ENCODE measurements at regions not wholly inside any gene's neighbourhood (a gene's known extent, or its start where the extent isn't known, plus 50 kb on each side); places are given as distances from the start of the nearest gene placed in this dataset.

GRCh38 chr14:97361958-97362357 is 564.8 kb downstream of the VRK1 start:
- Histone ChIP-seq H3K9me3 (no peaks in the 10 kb centered on the region), H3K27me3 (replicated peaks in 1 of 2; ENCODE audit: control insufficient read depth in 2 of 2, extremely low read depth in 1 of 2, insufficient read depth in 2 of 2, low read length in 1 of 2) (peaks cover 0 to 4% of the 10 kb centered on the region in 2 experiments), H3K4me3 (ENCODE audit: control insufficient read depth in 1 of 2, extremely low read depth in 1 of 2, low read length in 1 of 2) (no peak overlapping the region), H3K4me1 (ENCODE audit: control insufficient read depth in 1 of 2, extremely low read depth in 1 of 2, insufficient read depth in 2 of 2, low read length in 2 of 2) (no peaks in the 10 kb centered on the region), H3K36me3 (ENCODE audit: control insufficient read depth in 2 of 2, extremely low read depth in 1 of 2, insufficient read depth in 1 of 2, low read length in 1 of 2) (no peaks in the 10 kb centered on the region), H3K27ac (ENCODE audit: low read length) (no peak overlapping the region)
- no CpG with 5 or more reads among the region's 3 CpGs for WGBS (ENCODE audit: insufficient coverage)
- no peaks in the 10 kb centered on the region for H3K27me3 Mint-ChIP-seq
- DNase-seq (no peak), ATAC-seq (replicated peaks in 1 of 4) (no peak)
- H3K4me3 Mint-ChIP-seq, result no peak overlapping the region
- ChIA-PET POLR2A (no interaction called here), CTCF (no interaction called here)
- H3K4me1 Mint-ChIP-seq, result no peaks in the 10 kb centered on the region
- H3K36me3 Mint-ChIP-seq, result no peaks in the 10 kb centered on the region
- H3K9me3 Mint-ChIP-seq, result no peaks in the 10 kb centered on the region
- H3K27ac Mint-ChIP-seq, result no peak overlapping the region

DNA sequence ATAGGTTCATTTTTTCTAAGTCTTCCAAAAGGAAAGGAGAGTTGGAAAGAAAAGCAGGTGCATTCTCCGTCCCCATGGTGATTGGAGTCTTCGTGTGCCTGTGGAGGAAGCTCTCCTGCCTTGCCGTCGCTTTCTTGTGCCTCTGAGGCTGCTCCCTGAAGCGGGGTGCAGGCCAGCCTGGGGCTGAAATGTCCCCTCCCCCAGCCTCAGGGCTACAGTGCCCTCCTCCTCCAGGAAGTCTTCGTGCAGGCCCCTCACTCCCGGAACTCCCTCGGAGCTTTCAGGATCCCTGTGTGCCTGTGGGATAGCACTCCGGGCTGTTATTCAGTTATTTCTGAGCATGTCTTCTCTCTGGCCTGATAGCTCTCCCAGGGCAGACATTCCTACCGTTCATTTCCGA is 569.2 kb downstream of the VRK1 start:
- ChIA-PET CTCF (interaction anchor here in 1 of 2 donors (0.8 kb wide), 1 partner anchor 485 kb away, joined by 3 read pairs; no protein-coding TSS in a partner anchor), POLR2A (no interaction called here)
- no peak overlapping the region for H3K27ac Mint-ChIP-seq
- DNase-seq, result no peak
- no peaks in the 10 kb centered on the region for H3K36me3 Mint-ChIP-seq
- H3K27me3 ChIP-seq (replicated peaks in 1 of 2; ENCODE audit: control insufficient read depth in 2 of 2, extremely low read depth in 1 of 2, insufficient read depth in 2 of 2, low read length in 1 of 2), result peaks cover 0 to 4% of the 10 kb centered on the region in 2 experiments
- no peaks in the 10 kb centered on the region for H3K4me1 ChIP-seq (ENCODE audit: control insufficient read depth in 1 of 2, extremely low read depth in 1 of 2, insufficient read depth in 2 of 2, low read length in 2 of 2)
- H3K4me1 Mint-ChIP-seq, result no peaks in the 10 kb centered on the region
- no peaks in the 10 kb centered on the region for H3K27me3 Mint-ChIP-seq
- H3K4me3 Mint-ChIP-seq, result no peak overlapping the region
- no peak overlapping the region for H3K27ac ChIP-seq (ENCODE audit: low read length)
- no peaks in the 10 kb centered on the region for H3K9me3 ChIP-seq
- H3K36me3 ChIP-seq (ENCODE audit: control insufficient read depth in 2 of 2, extremely low read depth in 1 of 2, insufficient read depth in 1 of 2, low read length in 1 of 2), result no peaks in the 10 kb centered on the region
- 97% methylated on average over 9 of the region's 11 CpGs for WGBS (ENCODE audit: insufficient coverage)
- no peak overlapping the region for H3K4me3 ChIP-seq (ENCODE audit: control insufficient read depth in 1 of 2, extremely low read depth in 1 of 2, low read length in 1 of 2)
- no peak for ATAC-seq (replicated peaks in 1 of 4)
- peaks cover 2 to 5% (median 4%) of the 10 kb centered on the region in 3 donors for H3K9me3 Mint-ChIP-seq

GRCh38 chr14:97367278-97367677 is 570.1 kb downstream of the VRK1 start:
- no peaks in the 10 kb centered on the region for H3K27me3 Mint-ChIP-seq
- H3K4me1 Mint-ChIP-seq, result no peaks in the 10 kb centered on the region
- peaks cover 2 to 5% (median 4%) of the 10 kb centered on the region in 3 donors for H3K9me3 Mint-ChIP-seq
- Histone ChIP-seq H3K27me3 (replicated peaks in 1 of 2; ENCODE audit: control insufficient read depth in 2 of 2, extremely low read depth in 1 of 2, insufficient read depth in 2 of 2, low read length in 1 of 2) (peaks cover 0 to 4% of the 10 kb centered on the region in 2 experiments), H3K27ac (ENCODE audit: low read length) (no peak overlapping the region), H3K9me3 (no peaks in the 10 kb centered on the region), H3K4me3 (ENCODE audit: control insufficient read depth in 1 of 2, extremely low read depth in 1 of 2, low read length in 1 of 2) (no peak overlapping the region), H3K4me1 (ENCODE audit: control insufficient read depth in 1 of 2, extremely low read depth in 1 of 2, insufficient read depth in 2 of 2, low read length in 2 of 2) (no peaks in the 10 kb centered on the region), H3K36me3 (ENCODE audit: control insufficient read depth in 2 of 2, extremely low read depth in 1 of 2, insufficient read depth in 1 of 2, low read length in 1 of 2) (no peaks in the 10 kb centered on the region)
- no peak overlapping the region for H3K4me3 Mint-ChIP-seq
- ChIA-PET CTCF (no interaction called here), POLR2A (no interaction called here)
- ATAC-seq (replicated peaks in 1 of 4) (no peak), DNase-seq (no peak)
- no peak overlapping the region for H3K27ac Mint-ChIP-seq
- WGBS (ENCODE audit: insufficient coverage), result 100% methylated on average over 4 of the region's 6 CpGs
- no peaks in the 10 kb centered on the region for H3K36me3 Mint-ChIP-seq

- no peaks in the 10 kb centered on the region for H3K4me1 Mint-ChIP-seq
- no peak overlapping the region for H3K27ac Mint-ChIP-seq
- Histone ChIP-seq H3K9me3 (no peaks in the 10 kb centered on the region), H3K27me3 (replicated peaks in 1 of 2; ENCODE audit: control insufficient read depth in 2 of 2, extremely low read depth in 1 of 2, insufficient read depth in 2 of 2, low read length in 1 of 2) (peaks cover 0 to 4% of the 10 kb centered on the region in 2 experiments), H3K27ac (ENCODE audit: low read length) (no peak overlapping the region), H3K36me3 (ENCODE audit: control insufficient read depth in 2 of 2, extremely low read depth in 1 of 2, insufficient read depth in 1 of 2, low read length in 1 of 2) (no peaks in the 10 kb centered on the region), H3K4me3 (ENCODE audit: control insufficient read depth in 1 of 2, extremely low read depth in 1 of 2, low read length in 1 of 2) (no peak overlapping the region), H3K4me1 (ENCODE audit: control insufficient read depth in 1 of 2, extremely low read depth in 1 of 2, insufficient read depth in 2 of 2, low read length in 2 of 2) (no peaks in the 10 kb centered on the region)
- WGBS (ENCODE audit: insufficient coverage), result 88% methylated on average over 2 of the region's 7 CpGs
- DNase-seq (no peak), ATAC-seq (replicated peaks in 1 of 4) (no peak)
- H3K4me3 Mint-ChIP-seq, result no peak overlapping the region
- ChIA-PET POLR2A (no interaction called here), CTCF (no interaction called here)
- H3K27me3 Mint-ChIP-seq, result no peaks in the 10 kb centered on the region
- H3K36me3 Mint-ChIP-seq, result no peaks in the 10 kb centered on the region
- peaks cover 2 to 5% (median 4%) of the 10 kb centered on the region in 3 donors for H3K9me3 Mint-ChIP-seq
Observed at GRCh38 chr14:97368049-97368448, 570.9 kb downstream of the VRK1 start.

GRCh38 chr14:97368900-97369564 is 571.9 kb downstream of the VRK1 start:
- Histone ChIP-seq H3K27ac (ENCODE audit: low read length) (no peak overlapping the region), H3K4me3 (ENCODE audit: control insufficient read depth in 1 of 2, extremely low read depth in 1 of 2, low read length in 1 of 2) (no peak overlapping the region), H3K9me3 (no peaks in the 10 kb centered on the region), H3K36me3 (ENCODE audit: control insufficient read depth in 2 of 2, extremely low read depth in 1 of 2, insufficient read depth in 1 of 2, low read length in 1 of 2) (no peaks in the 10 kb centered on the region), H3K4me1 (ENCODE audit: control insufficient read depth in 1 of 2, extremely low read depth in 1 of 2, insufficient read depth in 2 of 2, low read length in 2 of 2) (peaks cover 0 to 3% of the 10 kb centered on the region in 2 experiments), H3K27me3 (replicated peaks in 1 of 2; ENCODE audit: control insufficient read depth in 2 of 2, extremely low read depth in 1 of 2, insufficient read depth in 2 of 2, low read length in 1 of 2) (peaks cover 0 to 4% of the 10 kb centered on the region in 2 experiments)
- Mint-ChIP-seq H3K4me1 (peaks cover 0 to 5% (median 3%) of the 10 kb centered on the region in 3 donors), H3K27me3 (no peaks in the 10 kb centered on the region), H3K9me3 (peaks cover 2 to 5% (median 4%) of the 10 kb centered on the region in 3 donors), H3K27ac (no peak overlapping the region), H3K36me3 (no peaks in the 10 kb centered on the region), H3K4me3 (no peak overlapping the region)
- WGBS (ENCODE audit: insufficient coverage), result no CpG with 5 or more reads among the region's 5 CpGs
- CTCF ChIA-PET, result interaction anchor here in 1 of 2 donors (0.7 kb wide), 1 partner anchor 1237 kb away, joined by 3 read pairs; no protein-coding TSS in a partner anchor
- no peak for ATAC-seq (replicated peaks in 1 of 4)
- POLR2A ChIA-PET, result no interaction called here
- DNase-seq, result no peak

GRCh38 chr14:97369901-97370300 is 572.7 kb downstream of the VRK1 start:
- Mint-ChIP-seq H3K27me3 (no peaks in the 10 kb centered on the region), H3K36me3 (no peaks in the 10 kb centered on the region), H3K9me3 (peaks cover 2 to 5% (median 4%) of the 10 kb centered on the region in 3 donors), H3K4me1 (peaks cover 4 to 11% (median 10%) of the 10 kb centered on the region in 3 donors), H3K27ac (no peak overlapping the region), H3K4me3 (no peak overlapping the region)
- ATAC-seq (replicated peaks in 1 of 4) (no peak), DNase-seq (no peak)
- no peaks in the 10 kb centered on the region for H3K9me3 ChIP-seq
- no CpG with 5 or more reads among the region's 2 CpGs for WGBS (ENCODE audit: insufficient coverage)
- CTCF ChIA-PET, result no interaction called here
- no peak overlapping the region for H3K4me3 ChIP-seq (ENCODE audit: control insufficient read depth in 1 of 2, extremely low read depth in 1 of 2, low read length in 1 of 2)
- POLR2A ChIA-PET, result no interaction called here
- H3K27me3 ChIP-seq (replicated peaks in 1 of 2; ENCODE audit: control insufficient read depth in 2 of 2, extremely low read depth in 1 of 2, insufficient read depth in 2 of 2, low read length in 1 of 2), result peaks cover 0 to 4% of the 10 kb centered on the region in 2 experiments
- no peak overlapping the region for H3K27ac ChIP-seq (ENCODE audit: low read length)
- no peaks in the 10 kb centered on the region for H3K36me3 ChIP-seq (ENCODE audit: control insufficient read depth in 2 of 2, extremely low read depth in 1 of 2, insufficient read depth in 1 of 2, low read length in 1 of 2)
- peaks cover 0 to 3% of the 10 kb centered on the region in 2 experiments for H3K4me1 ChIP-seq (ENCODE audit: control insufficient read depth in 1 of 2, extremely low read depth in 1 of 2, insufficient read depth in 2 of 2, low read length in 2 of 2)
